ENCODE measurements at regions not wholly inside any gene's neighbourhood (a gene's known extent, or its start where the extent isn't known, plus 50 kb on each side); places are given as distances from the start of the nearest gene placed in this dataset.

DNA sequence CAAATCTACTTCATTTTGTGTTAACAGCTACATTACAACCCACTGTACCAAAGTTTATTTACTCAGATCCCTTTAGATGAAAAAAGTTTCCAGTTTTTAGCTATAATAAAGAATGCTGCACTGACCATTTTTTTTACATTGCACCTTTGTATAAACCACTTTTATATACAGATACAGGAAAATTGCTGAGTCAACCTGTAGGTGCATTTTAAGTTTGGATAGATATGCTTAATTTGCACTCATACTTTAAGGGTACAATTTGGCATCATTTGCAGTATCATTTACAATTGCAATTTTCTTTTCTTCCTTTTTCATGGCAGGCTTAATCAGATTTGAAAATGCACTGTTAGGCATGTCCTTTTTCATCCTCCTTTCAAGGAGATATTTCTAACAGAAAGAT, 257.8 kb upstream of the LMO3 start:
- Histone ChIP-seq H3K36me3 (ENCODE audit: control insufficient read depth, insufficient read depth, low read length) (no peaks in the 10 kb centered on the region), H3K9ac (no peak overlapping the region), H3K4me1 (no peaks in the 10 kb centered on the region), H3K27ac (no peak overlapping the region), H3K27me3 (ENCODE audit: control insufficient read depth, insufficient read depth, low read length) (no peaks in the 10 kb centered on the region), H3K4me3 (ENCODE audit: low read depth, low read length) (no peak overlapping the region), H3K4me2 (ENCODE audit: low read length) (no peak overlapping the region), H3K79me2 (no peaks in the 10 kb centered on the region), H3K9me3 (ENCODE audit: control insufficient read depth, low read length) (no peaks in the 10 kb centered on the region), H2AFZ (no peak overlapping the region)
- TF ChIP-seq, protein P1, sequence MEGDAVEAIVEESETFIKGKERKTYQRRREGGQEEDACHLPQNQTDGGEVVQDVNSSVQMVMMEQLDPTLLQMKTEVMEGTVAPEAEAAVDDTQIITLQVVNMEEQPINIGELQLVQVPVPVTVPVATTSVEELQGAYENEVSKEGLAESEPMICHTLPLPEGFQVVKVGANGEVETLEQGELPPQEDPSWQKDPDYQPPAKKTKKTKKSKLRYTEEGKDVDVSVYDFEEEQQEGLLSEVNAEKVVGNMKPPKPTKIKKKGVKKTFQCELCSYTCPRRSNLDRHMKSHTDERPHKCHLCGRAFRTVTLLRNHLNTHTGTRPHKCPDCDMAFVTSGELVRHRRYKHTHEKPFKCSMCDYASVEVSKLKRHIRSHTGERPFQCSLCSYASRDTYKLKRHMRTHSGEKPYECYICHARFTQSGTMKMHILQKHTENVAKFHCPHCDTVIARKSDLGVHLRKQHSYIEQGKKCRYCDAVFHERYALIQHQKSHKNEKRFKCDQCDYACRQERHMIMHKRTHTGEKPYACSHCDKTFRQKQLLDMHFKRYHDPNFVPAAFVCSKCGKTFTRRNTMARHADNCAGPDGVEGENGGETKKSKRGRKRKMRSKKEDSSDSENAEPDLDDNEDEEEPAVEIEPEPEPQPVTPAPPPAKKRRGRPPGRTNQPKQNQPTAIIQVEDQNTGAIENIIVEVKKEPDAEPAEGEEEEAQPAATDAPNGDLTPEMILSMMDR (IDR thresholded peaks at IDR 0.05) = no peak

DNA sequence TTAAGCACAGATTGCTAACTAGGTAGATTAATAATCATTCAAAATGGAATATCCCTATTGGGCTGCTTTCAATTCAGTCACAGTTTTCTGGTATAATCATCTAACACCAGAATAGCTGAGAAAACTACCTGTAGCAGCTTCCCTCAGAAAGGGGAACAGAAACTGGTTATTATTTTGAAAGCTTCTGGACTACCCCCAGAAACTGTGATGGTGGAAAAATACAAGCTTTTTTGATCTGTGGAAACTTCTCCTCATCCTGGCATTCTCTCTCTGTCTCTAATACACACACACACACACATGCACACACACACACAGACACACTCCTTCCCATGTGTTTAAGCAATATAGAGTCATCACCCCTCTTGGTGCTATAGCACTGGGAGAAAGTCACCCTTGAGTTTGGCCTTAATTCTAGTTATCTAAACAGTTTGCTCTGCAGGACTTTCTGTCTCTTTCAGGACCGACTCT, 251.5 kb upstream of the LMO3 start:
- Histone ChIP-seq H3K9me3 (ENCODE audit: control insufficient read depth, low read length) (no peaks in the 10 kb centered on the region), H3K27ac (no peak overlapping the region), H3K9ac (no peak overlapping the region), H3K79me2 (no peaks in the 10 kb centered on the region), H3K36me3 (ENCODE audit: control insufficient read depth, insufficient read depth, low read length) (no peaks in the 10 kb centered on the region), H3K4me3 (ENCODE audit: low read depth, low read length) (no peak overlapping the region), H3K4me1 (no peaks in the 10 kb centered on the region), H3K4me2 (ENCODE audit: low read length) (no peak overlapping the region), H2AFZ (no peak overlapping the region), H3K27me3 (ENCODE audit: control insufficient read depth, insufficient read depth, low read length) (no peaks in the 10 kb centered on the region)
- TF ChIP-seq, protein P1 (IDR thresholded peaks at IDR 0.05) = no peak

DNA sequence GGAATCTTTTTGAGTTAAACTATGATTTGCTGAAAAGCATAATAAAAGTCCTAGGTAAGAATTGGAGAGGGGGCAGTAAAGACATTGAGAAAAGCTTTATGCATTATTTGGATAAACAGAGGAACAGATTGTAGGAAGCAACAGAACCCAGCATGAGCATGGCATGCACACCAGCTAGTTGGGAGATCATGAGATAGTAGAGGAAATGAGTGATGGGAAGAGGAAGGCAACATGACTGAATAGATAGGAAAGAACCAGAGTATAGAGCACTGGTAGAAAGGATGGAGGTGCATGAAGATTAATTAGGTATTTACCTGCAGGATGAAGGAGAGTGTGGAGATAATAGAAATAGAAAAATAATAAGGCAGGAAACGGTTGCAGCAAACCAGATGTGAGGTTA, 248.5 kb upstream of the LMO3 start:
- Histone ChIP-seq H3K9me3 (ENCODE audit: control insufficient read depth, low read length) (no peaks in the 10 kb centered on the region), H3K79me2 (no peaks in the 10 kb centered on the region), H3K4me3 (ENCODE audit: low read depth, low read length) (no peak overlapping the region), H3K27ac (no peak overlapping the region), H3K9ac (no peak overlapping the region), H2AFZ (no peak overlapping the region), H3K4me2 (ENCODE audit: low read length) (no peak overlapping the region), H3K27me3 (ENCODE audit: control insufficient read depth, insufficient read depth, low read length) (no peaks in the 10 kb centered on the region), H3K36me3 (ENCODE audit: control insufficient read depth, insufficient read depth, low read length) (no peaks in the 10 kb centered on the region), H3K4me1 (no peaks in the 10 kb centered on the region)
- TF ChIP-seq, protein P1 (IDR thresholded peaks at IDR 0.05) = no peak

DNA sequence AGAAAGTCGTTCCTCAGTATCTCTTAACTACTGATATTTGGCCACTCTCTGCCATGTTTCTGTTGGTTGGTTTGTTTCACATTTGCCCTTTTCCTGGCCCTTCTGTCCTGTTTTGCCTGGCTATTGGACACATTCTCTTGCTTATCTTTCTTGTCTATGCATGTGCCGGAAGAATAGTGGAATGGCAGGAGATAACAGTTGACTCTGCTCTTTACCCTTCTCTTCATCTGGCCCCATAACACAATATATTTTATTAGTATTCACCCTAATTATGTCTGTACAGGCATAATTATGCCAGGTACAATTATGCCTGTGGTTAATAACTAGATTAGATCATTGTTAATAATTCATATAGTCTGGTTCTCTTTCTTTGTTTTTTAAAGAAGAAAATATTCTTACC, 243.5 kb upstream of the LMO3 start:
- Histone ChIP-seq H2AFZ (no peak overlapping the region), H3K36me3 (ENCODE audit: control insufficient read depth, insufficient read depth, low read length) (no peaks in the 10 kb centered on the region), H3K27me3 (ENCODE audit: control insufficient read depth, insufficient read depth, low read length) (no peaks in the 10 kb centered on the region), H3K9ac (no peak overlapping the region), H3K27ac (no peak overlapping the region), H3K4me2 (ENCODE audit: low read length) (no peak overlapping the region), H3K4me3 (ENCODE audit: low read depth, low read length) (no peak overlapping the region), H3K9me3 (ENCODE audit: control insufficient read depth, low read length) (no peaks in the 10 kb centered on the region), H3K79me2 (no peaks in the 10 kb centered on the region), H3K4me1 (no peaks in the 10 kb centered on the region)
- TF ChIP-seq, protein P1 (IDR thresholded peaks at IDR 0.05) = no peak

DNA sequence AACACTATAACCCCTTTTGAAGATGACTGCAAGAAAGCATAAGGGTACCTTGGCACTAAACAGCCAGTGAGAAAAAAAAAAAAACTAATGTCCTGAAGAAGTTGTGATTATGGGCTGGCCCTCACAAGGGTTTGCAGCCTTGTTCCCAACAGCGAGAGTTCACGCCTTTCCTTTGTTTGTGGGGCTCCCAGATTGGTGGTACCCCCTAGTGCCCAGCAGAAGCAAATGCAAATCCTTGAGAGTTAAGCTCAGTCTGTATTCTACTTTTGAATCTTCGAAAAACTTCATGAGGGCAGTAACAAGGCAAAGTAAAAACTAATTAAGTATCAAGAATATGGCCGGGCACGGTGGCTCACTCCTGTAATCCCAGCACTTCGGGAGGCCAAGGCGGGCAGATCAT, 238.9 kb upstream of the LMO3 start:
- H3K4me3 ChIP-seq (ENCODE audit: low read depth, low read length) = no peak overlapping the region
- H3K36me3 ChIP-seq (ENCODE audit: control insufficient read depth, insufficient read depth, low read length) = no peaks in the 10 kb centered on the region
- no peaks in the 10 kb centered on the region for H3K79me2 ChIP-seq
- no peaks in the 10 kb centered on the region for H3K4me1 ChIP-seq
- H2AFZ ChIP-seq = no peak overlapping the region
- no peak overlapping the region for H3K27ac ChIP-seq
- H3K27me3 ChIP-seq (ENCODE audit: control insufficient read depth, insufficient read depth, low read length) = no peaks in the 10 kb centered on the region
- H3K9me3 ChIP-seq (ENCODE audit: control insufficient read depth, low read length) = no peaks in the 10 kb centered on the region
- TF ChIP-seq, protein P1 (IDR thresholded peaks at IDR 0.05) = no peak
- H3K4me2 ChIP-seq (ENCODE audit: low read length) = no peak overlapping the region
- H3K9ac ChIP-seq = no peak overlapping the region

All from parathyroid adenoma (tissue), 2 donors.